ENCODE measurements at regions not wholly inside any gene's neighbourhood (a gene's known extent, or its start where the extent isn't known, plus 50 kb on each side); places are given as distances from the start of the nearest gene placed in this dataset.

DNA sequence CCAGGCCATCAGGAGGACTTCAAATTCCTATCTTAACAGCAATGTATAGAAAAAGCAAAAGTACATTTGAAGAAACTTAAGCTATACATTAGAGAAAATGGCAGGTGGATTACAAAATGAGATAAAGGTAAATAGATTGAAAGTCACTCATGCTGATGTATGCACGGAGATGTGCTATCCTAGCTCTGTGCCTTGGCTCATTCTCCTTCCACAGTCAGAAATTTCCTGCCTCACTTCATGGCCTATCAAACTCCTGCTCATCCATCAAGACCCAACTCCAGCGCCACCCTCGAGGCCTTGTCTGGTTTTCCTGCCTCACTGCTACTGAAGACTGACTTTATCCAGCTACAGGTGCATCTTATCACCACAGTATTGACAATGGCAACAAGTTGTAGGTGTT lies 72.9 kb downstream of the NSMCE3 start:
- TF ChIP-seq, protein P1, sequence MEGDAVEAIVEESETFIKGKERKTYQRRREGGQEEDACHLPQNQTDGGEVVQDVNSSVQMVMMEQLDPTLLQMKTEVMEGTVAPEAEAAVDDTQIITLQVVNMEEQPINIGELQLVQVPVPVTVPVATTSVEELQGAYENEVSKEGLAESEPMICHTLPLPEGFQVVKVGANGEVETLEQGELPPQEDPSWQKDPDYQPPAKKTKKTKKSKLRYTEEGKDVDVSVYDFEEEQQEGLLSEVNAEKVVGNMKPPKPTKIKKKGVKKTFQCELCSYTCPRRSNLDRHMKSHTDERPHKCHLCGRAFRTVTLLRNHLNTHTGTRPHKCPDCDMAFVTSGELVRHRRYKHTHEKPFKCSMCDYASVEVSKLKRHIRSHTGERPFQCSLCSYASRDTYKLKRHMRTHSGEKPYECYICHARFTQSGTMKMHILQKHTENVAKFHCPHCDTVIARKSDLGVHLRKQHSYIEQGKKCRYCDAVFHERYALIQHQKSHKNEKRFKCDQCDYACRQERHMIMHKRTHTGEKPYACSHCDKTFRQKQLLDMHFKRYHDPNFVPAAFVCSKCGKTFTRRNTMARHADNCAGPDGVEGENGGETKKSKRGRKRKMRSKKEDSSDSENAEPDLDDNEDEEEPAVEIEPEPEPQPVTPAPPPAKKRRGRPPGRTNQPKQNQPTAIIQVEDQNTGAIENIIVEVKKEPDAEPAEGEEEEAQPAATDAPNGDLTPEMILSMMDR (IDR thresholded peaks at IDR 0.05): no peak
- no peak for TF ChIP-seq POLR2A (IDR thresholded peaks at IDR 0.05)
